ENCODE measurements at regions not wholly inside any gene's neighbourhood (a gene's known extent, or its start where the extent isn't known, plus 50 kb on each side); places are given as distances from the start of the nearest gene placed in this dataset.

GRCh38 chr3:21876782-21877181, 125.8 kb upstream of the ZNF385D start:
- Mint-ChIP-seq H3K4me1 (ENCODE audit: low read depth) (no peaks in the 10 kb centered on the region), H3K36me3 (ENCODE audit: low read depth) (no peaks in the 10 kb centered on the region), H3K27ac (no peak overlapping the region), H3K9me3 (peaks cover 19% of the 10 kb centered on the region), H3K27me3 (no peaks in the 10 kb centered on the region), H3K4me3 (no peak overlapping the region)
- intact Hi-C loops (cut with micrococcal nuclease) = no loop called here

GRCh38 chr3:21877214-21877754, 126.3 kb upstream of the ZNF385D start:
- Mint-ChIP-seq H3K27me3 (no peaks in the 10 kb centered on the region), H3K36me3 (ENCODE audit: low read depth) (no peaks in the 10 kb centered on the region), H3K27ac (no peak overlapping the region), H3K4me1 (ENCODE audit: low read depth) (no peaks in the 10 kb centered on the region), H3K4me3 (no peak overlapping the region), H3K9me3 (peaks cover 19% of the 10 kb centered on the region)
- intact Hi-C loops (cut with micrococcal nuclease) = no loop called here

- Mint-ChIP-seq H3K36me3 (ENCODE audit: low read depth) (no peaks in the 10 kb centered on the region), H3K9me3 (peaks cover 15% of the 10 kb centered on the region), H3K4me1 (ENCODE audit: low read depth) (no peaks in the 10 kb centered on the region), H3K4me3 (no peak overlapping the region), H3K27me3 (no peaks in the 10 kb centered on the region), H3K27ac (no peak overlapping the region)
- intact Hi-C loops (cut with micrococcal nuclease) = no loop called here
Observed at GRCh38 chr3:21879184-21879886, 128.3 kb upstream of the ZNF385D start.

- no peak overlapping the region for H3K27ac Mint-ChIP-seq
- H3K9me3 Mint-ChIP-seq = no peaks in the 10 kb centered on the region
- H3K36me3 Mint-ChIP-seq (ENCODE audit: low read depth) = no peaks in the 10 kb centered on the region
- H3K4me3 Mint-ChIP-seq = no peak overlapping the region
- no peaks in the 10 kb centered on the region for H3K27me3 Mint-ChIP-seq
- intact Hi-C loops (cut with micrococcal nuclease) = no loop called here
- no peaks in the 10 kb centered on the region for H3K4me1 Mint-ChIP-seq (ENCODE audit: low read depth)
Observed at GRCh38 chr3:21888656-21889055, 137.6 kb upstream of the ZNF385D start.

- no peaks in the 10 kb centered on the region for H3K36me3 Mint-ChIP-seq (ENCODE audit: low read depth)
- no peaks in the 10 kb centered on the region for H3K27me3 Mint-ChIP-seq
- no peak overlapping the region for H3K4me3 Mint-ChIP-seq
- no peak overlapping the region for H3K27ac Mint-ChIP-seq
- no peaks in the 10 kb centered on the region for H3K9me3 Mint-ChIP-seq
- intact Hi-C loops (cut with micrococcal nuclease) = no loop called here
- H3K4me1 Mint-ChIP-seq (ENCODE audit: low read depth) = no peaks in the 10 kb centered on the region
Observed at GRCh38 chr3:21889166-21889565, 138.2 kb upstream of the ZNF385D start.

GRCh38 chr3:21892104-21892503, 141.1 kb upstream of the ZNF385D start:
- intact Hi-C loops (cut with micrococcal nuclease) = loop anchor here (10.0 kb wide), 1 partner anchor 1377 kb away; no protein-coding TSS in a partner anchor

GRCh38 chr3:21893242-21893641, 142.2 kb upstream of the ZNF385D start:
- H3K27ac Mint-ChIP-seq = no peak overlapping the region
- H3K27me3 Mint-ChIP-seq = no peaks in the 10 kb centered on the region
- intact Hi-C loops (cut with micrococcal nuclease) = loop anchor here (10.0 kb wide), 1 partner anchor 1378 kb away; no protein-coding TSS in a partner anchor
- no peaks in the 10 kb centered on the region for H3K9me3 Mint-ChIP-seq
- H3K4me1 Mint-ChIP-seq (ENCODE audit: low read depth) = no peaks in the 10 kb centered on the region
- H3K36me3 Mint-ChIP-seq (ENCODE audit: low read depth) = no peaks in the 10 kb centered on the region
- H3K4me3 Mint-ChIP-seq = no peak overlapping the region

More at GRCh38 chr3:21892104-21892503, 141.1 kb upstream of the ZNF385D start:
- H3K36me3 Mint-ChIP-seq (ENCODE audit: low read depth) = no peaks in the 10 kb centered on the region
- H3K27ac Mint-ChIP-seq = no peak overlapping the region
- no peak overlapping the region for H3K4me3 Mint-ChIP-seq
- H3K27me3 Mint-ChIP-seq = no peaks in the 10 kb centered on the region
- no peaks in the 10 kb centered on the region for H3K9me3 Mint-ChIP-seq
- H3K4me1 Mint-ChIP-seq (ENCODE audit: low read depth) = no peaks in the 10 kb centered on the region

- Mint-ChIP-seq H3K27me3 (no peaks in the 10 kb centered on the region), H3K4me1 (ENCODE audit: low read depth) (no peaks in the 10 kb centered on the region), H3K4me3 (no peak overlapping the region), H3K27ac (no peak overlapping the region), H3K36me3 (ENCODE audit: low read depth) (no peaks in the 10 kb centered on the region), H3K9me3 (no peaks in the 10 kb centered on the region)
- intact Hi-C loops (cut with micrococcal nuclease) = loop anchor here (10.0 kb wide), 1 partner anchor 1380 kb away; no protein-coding TSS in a partner anchor
Observed at GRCh38 chr3:21894459-21895340, 143.7 kb upstream of the ZNF385D start.

- no peak overlapping the region for H3K27ac Mint-ChIP-seq
- H3K27me3 Mint-ChIP-seq = no peaks in the 10 kb centered on the region
- H3K36me3 Mint-ChIP-seq (ENCODE audit: low read depth) = no peaks in the 10 kb centered on the region
- no peaks in the 10 kb centered on the region for H3K4me1 Mint-ChIP-seq (ENCODE audit: low read depth)
- no peaks in the 10 kb centered on the region for H3K9me3 Mint-ChIP-seq
- no peak overlapping the region for H3K4me3 Mint-ChIP-seq
- intact Hi-C loops (cut with micrococcal nuclease) = loop anchor here (10.0 kb wide), 1 partner anchor 1384 kb away; no protein-coding TSS in a partner anchor
Observed at GRCh38 chr3:21898316-21898715, 147.3 kb upstream of the ZNF385D start.

- H3K4me1 Mint-ChIP-seq (ENCODE audit: low read depth) = no peaks in the 10 kb centered on the region
- H3K27ac Mint-ChIP-seq = no peak overlapping the region
- no peaks in the 10 kb centered on the region for H3K36me3 Mint-ChIP-seq (ENCODE audit: low read depth)
- H3K9me3 Mint-ChIP-seq = no peaks in the 10 kb centered on the region
- H3K4me3 Mint-ChIP-seq = no peak overlapping the region
- no peaks in the 10 kb centered on the region for H3K27me3 Mint-ChIP-seq
- intact Hi-C loops (cut with micrococcal nuclease) = no loop called here
Observed at GRCh38 chr3:21901484-21901883, 150.5 kb upstream of the ZNF385D start.

- intact Hi-C loops (cut with micrococcal nuclease) = no loop called here
- Mint-ChIP-seq H3K4me3 (no peak overlapping the region), H3K27ac (no peak overlapping the region)
Observed at GRCh38 chr3:21902956-21903355, 151.9 kb upstream of the ZNF385D start.

GRCh38 chr3:21909096-21909495, 158.1 kb upstream of the ZNF385D start:
- Mint-ChIP-seq H3K4me3 (no peak overlapping the region), H3K4me1 (ENCODE audit: low read depth) (no peaks in the 10 kb centered on the region), H3K9me3 (no peaks in the 10 kb centered on the region), H3K27me3 (no peaks in the 10 kb centered on the region), H3K36me3 (ENCODE audit: low read depth) (no peaks in the 10 kb centered on the region), H3K27ac (no peak overlapping the region)
- intact Hi-C loops (cut with micrococcal nuclease) = no loop called here

More at GRCh38 chr3:21902956-21903355, 151.9 kb upstream of the ZNF385D start:
- no peaks in the 10 kb centered on the region for H3K27me3 Mint-ChIP-seq
- H3K4me1 Mint-ChIP-seq (ENCODE audit: low read depth) = no peaks in the 10 kb centered on the region
- no peaks in the 10 kb centered on the region for H3K9me3 Mint-ChIP-seq
- H3K36me3 Mint-ChIP-seq (ENCODE audit: low read depth) = no peaks in the 10 kb centered on the region

GRCh38 chr3:21912711-21913110, 161.7 kb upstream of the ZNF385D start:
- Mint-ChIP-seq H3K4me1 (ENCODE audit: low read depth) (no peaks in the 10 kb centered on the region), H3K36me3 (ENCODE audit: low read depth) (no peaks in the 10 kb centered on the region), H3K27me3 (no peaks in the 10 kb centered on the region), H3K27ac (no peak overlapping the region), H3K4me3 (no peak overlapping the region), H3K9me3 (no peaks in the 10 kb centered on the region)
- intact Hi-C loops (cut with micrococcal nuclease) = no loop called here

- H3K9me3 Mint-ChIP-seq = no peaks in the 10 kb centered on the region
- intact Hi-C loops (cut with micrococcal nuclease) = no loop called here
- H3K27ac Mint-ChIP-seq = no peak overlapping the region
- H3K36me3 Mint-ChIP-seq (ENCODE audit: low read depth) = no peaks in the 10 kb centered on the region
- no peaks in the 10 kb centered on the region for H3K4me1 Mint-ChIP-seq (ENCODE audit: low read depth)
- no peak overlapping the region for H3K4me3 Mint-ChIP-seq
- no peaks in the 10 kb centered on the region for H3K27me3 Mint-ChIP-seq
Observed at GRCh38 chr3:21913791-21914190, 162.8 kb upstream of the ZNF385D start.
